ENCODE measurements at regions not wholly inside any gene's neighbourhood (a gene's known extent, or its start where the extent isn't known, plus 50 kb on each side); places are given as distances from the start of the nearest gene placed in this dataset.

- no peak for TF ChIP-seq CTCF (IDR thresholded peaks at IDR 0.05; ENCODE audit: insufficient read depth, low read length, poor library complexity, severe bottlenecking)
- no peak for TF ChIP-seq EZH2phosphoT487 (conservative IDR thresholded peaks at IDR 0.05; ENCODE audit: low read length)
Observed at GRCh38 chr7:136717910-136718557, 150.4 kb upstream of the CHRM2 start.
